ENCODE measurements at regions not wholly inside any gene's neighbourhood (a gene's known extent, or its start where the extent isn't known, plus 50 kb on each side); places are given as distances from the start of the nearest gene placed in this dataset.

DNA sequence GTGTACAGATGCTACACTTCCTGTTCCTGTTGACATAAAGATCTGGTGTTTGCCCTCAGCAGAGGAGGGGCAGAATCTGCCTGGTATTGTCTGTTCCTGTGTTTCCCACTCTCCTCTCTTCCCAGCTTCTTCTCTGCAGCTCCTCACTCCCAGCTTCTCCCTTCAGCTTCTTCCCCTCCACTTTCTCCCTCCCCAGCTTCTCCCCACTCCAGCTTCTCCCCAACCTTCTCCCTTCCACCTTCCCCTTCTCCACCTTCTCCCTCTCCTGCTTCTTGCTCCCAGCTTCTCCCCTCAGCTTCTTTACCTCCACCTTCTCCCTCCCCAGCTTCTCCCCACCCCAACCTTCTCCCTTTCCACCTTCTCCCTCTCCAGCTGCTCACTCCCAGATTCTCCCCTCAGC is 148.9 kb upstream of the IRX2 start:
- Mint-ChIP-seq H3K9me3 (ENCODE audit: low read depth) (no peaks in the 10 kb centered on the region), H3K27me3 (peaks cover 52% of the 10 kb centered on the region)

DNA sequence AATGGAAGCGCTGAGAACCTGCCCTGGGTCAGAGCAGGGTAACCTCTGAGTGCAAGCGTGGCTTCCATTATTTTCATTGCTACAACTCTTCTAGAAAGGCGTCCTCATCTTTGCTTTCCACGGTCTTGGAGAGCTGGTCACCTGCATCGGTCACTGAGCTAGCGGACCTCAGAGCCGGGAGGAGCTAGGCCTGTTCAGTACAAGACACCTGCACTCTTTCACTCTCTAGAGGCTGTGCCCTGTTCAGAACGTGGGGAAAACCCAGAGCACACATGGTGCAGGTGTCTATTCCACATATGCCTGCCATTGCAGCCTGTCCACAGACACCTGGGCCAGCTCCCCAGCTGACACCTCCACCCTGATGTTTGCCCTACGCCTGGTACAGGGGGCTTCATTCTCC is 147.8 kb upstream of the IRX2 start:
- no peak for DNase-seq (ENCODE audit: low spot score, unreplicated experiment)
- Mint-ChIP-seq H3K36me3 (ENCODE audit: insufficient read depth) (no peaks in the 10 kb centered on the region), H3K27me3 (peaks cover 52% of the 10 kb centered on the region), H3K9me3 (ENCODE audit: low read depth) (no peaks in the 10 kb centered on the region), H3K27ac (no peak overlapping the region), H3K4me3 (ENCODE audit: low read depth) (no peak overlapping the region), H3K4me1 (ENCODE audit: low read depth) (no peaks in the 10 kb centered on the region)
- TF ChIP-seq, protein P1, sequence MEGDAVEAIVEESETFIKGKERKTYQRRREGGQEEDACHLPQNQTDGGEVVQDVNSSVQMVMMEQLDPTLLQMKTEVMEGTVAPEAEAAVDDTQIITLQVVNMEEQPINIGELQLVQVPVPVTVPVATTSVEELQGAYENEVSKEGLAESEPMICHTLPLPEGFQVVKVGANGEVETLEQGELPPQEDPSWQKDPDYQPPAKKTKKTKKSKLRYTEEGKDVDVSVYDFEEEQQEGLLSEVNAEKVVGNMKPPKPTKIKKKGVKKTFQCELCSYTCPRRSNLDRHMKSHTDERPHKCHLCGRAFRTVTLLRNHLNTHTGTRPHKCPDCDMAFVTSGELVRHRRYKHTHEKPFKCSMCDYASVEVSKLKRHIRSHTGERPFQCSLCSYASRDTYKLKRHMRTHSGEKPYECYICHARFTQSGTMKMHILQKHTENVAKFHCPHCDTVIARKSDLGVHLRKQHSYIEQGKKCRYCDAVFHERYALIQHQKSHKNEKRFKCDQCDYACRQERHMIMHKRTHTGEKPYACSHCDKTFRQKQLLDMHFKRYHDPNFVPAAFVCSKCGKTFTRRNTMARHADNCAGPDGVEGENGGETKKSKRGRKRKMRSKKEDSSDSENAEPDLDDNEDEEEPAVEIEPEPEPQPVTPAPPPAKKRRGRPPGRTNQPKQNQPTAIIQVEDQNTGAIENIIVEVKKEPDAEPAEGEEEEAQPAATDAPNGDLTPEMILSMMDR (IDR thresholded peaks at IDR 0.05; ENCODE audit: unreplicated experiment): no peak

More for the DNA sequence above, 148.9 kb upstream of the IRX2 start:
- TF ChIP-seq, protein P1 (IDR thresholded peaks at IDR 0.05; ENCODE audit: unreplicated experiment): no peak
- no peak for DNase-seq (ENCODE audit: low spot score, unreplicated experiment)
- no peak overlapping the region for H3K27ac Mint-ChIP-seq
- no peak overlapping the region for H3K4me3 Mint-ChIP-seq (ENCODE audit: low read depth)
- no peaks in the 10 kb centered on the region for H3K36me3 Mint-ChIP-seq (ENCODE audit: insufficient read depth)
- H3K4me1 Mint-ChIP-seq (ENCODE audit: low read depth): no peaks in the 10 kb centered on the region

DNA sequence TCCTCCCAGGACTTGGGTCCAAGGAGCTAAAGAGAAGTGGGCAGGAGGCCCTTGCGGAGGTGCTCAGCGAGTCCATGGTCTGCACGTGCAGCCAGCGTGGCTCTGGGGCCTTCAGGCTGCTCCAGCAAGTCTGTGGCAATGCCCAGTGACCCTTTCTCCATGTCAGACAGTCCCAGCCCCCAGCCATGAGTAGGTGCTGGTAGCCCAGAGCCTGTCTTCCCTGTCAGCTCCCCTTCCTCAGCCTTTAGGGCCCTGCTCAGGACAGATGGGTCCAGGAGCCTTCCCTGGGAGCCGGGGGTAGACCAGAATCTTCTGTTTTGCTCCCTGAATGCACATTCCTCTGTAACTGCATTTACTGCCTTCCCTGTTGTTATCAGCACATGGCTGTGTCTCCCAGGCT is 147.2 kb upstream of the IRX2 start:
- Mint-ChIP-seq H3K9me3 (ENCODE audit: low read depth) (no peaks in the 10 kb centered on the region), H3K36me3 (ENCODE audit: insufficient read depth) (no peaks in the 10 kb centered on the region), H3K4me1 (ENCODE audit: low read depth) (no peaks in the 10 kb centered on the region), H3K4me3 (ENCODE audit: low read depth) (no peak overlapping the region), H3K27ac (no peak overlapping the region), H3K27me3 (peaks cover 53% of the 10 kb centered on the region)
- no peak for DNase-seq (ENCODE audit: low spot score, unreplicated experiment)
- TF ChIP-seq, protein P1 (IDR thresholded peaks at IDR 0.05; ENCODE audit: unreplicated experiment): no peak

DNA sequence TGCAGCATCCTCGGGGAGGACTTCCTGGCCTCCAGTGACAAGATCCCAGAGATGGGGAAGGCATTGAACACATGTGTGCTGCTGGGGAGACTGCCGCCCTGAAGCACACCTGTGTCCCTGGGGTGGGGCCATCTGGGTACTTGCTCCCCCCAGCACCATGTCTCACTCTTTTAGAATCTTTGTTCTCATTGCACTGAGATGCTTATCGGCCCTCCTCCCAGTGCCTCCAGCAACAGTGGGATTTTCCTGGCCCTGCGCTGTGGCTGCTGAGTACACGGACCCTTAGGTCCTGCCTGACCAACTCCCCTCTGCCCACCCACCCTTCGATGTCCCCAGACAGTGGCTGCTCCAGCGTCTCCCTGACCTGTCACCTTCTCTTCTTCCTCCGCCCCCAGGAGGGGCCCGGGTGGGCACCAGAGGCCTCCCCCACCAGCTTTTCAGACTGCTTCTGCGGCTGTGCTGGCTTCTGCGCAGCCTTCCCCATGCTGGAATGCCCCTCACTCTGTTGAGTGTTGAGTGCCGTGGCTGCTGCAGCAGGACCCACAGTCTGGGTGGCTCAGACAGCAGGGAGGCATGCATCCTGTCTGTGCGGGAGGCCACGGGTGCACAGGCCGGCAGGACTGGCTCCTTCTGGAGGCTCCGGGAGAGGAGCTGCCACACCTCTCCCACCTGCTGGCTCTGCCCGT is 145.9 kb upstream of the IRX2 start:
- Mint-ChIP-seq H3K4me1 (ENCODE audit: low read depth) (no peaks in the 10 kb centered on the region), H3K4me3 (ENCODE audit: low read depth) (no peak overlapping the region), H3K27me3 (peaks cover 49% of the 10 kb centered on the region), H3K36me3 (ENCODE audit: insufficient read depth) (no peaks in the 10 kb centered on the region), H3K27ac (no peak overlapping the region), H3K9me3 (ENCODE audit: low read depth) (no peaks in the 10 kb centered on the region)
- no peak for DNase-seq (ENCODE audit: low spot score, unreplicated experiment)
- TF ChIP-seq, protein P1 (IDR thresholded peaks at IDR 0.05; ENCODE audit: unreplicated experiment): no peak

DNA sequence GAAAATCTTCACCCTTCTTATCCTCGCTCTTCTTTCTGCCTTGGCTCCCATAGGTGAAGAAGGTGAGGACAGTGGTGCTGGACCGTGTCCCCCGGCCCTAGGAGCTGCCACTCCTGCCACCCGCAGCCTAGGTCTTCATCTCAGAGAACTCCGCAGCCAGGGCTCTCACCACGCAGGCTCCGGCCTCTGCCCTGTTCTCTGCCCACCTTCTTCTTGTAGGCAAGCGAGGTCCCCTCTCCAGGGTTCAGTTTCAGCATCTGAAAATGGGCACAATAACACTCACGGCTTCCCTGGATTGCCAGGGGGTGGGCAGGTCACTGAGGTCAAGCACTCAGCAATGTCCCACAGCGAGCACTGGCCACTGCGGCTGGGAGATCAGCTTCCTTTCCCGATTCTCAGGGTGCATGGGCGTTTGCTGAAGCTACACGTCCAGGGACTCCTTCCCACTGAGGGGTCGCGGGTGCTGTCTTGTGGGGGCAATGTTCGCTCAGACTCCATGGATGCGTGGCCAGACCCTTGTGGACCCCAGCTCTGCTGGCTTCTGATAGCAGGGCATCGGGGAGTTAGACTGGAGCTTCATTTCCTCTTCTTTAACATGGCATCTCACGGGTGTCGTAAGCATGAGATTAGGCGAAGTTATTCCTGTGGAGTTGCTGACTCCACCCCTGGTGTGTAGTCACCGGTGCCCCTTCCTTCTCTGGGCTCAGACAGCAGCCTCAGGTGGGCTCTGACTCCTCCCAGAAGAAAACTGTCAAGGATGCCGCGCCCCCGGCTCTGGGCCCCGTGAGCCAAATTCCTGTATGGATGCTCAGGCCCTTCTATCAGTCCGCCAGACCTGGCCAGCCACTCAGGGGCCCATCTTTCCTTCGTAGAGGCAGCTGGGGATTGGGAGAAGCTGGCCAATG is 145.1 kb upstream of the IRX2 start:
- Mint-ChIP-seq H3K36me3 (ENCODE audit: insufficient read depth) (no peaks in the 10 kb centered on the region), H3K9me3 (ENCODE audit: low read depth) (no peaks in the 10 kb centered on the region)
- DNase-seq (ENCODE audit: low spot score, unreplicated experiment): no peak

More for the DNA sequence above, 145.1 kb upstream of the IRX2 start:
- Mint-ChIP-seq H3K4me1 (ENCODE audit: low read depth) (no peaks in the 10 kb centered on the region), H3K4me3 (ENCODE audit: low read depth) (no peak overlapping the region), H3K27ac (no peak overlapping the region), H3K27me3 (peaks cover 41% of the 10 kb centered on the region)
- TF ChIP-seq, protein P1 (IDR thresholded peaks at IDR 0.05; ENCODE audit: unreplicated experiment): no peak
